ENCODE measurements at regions not wholly inside any gene's neighbourhood (a gene's known extent, or its start where the extent isn't known, plus 50 kb on each side); places are given as distances from the start of the nearest gene placed in this dataset.

DNA sequence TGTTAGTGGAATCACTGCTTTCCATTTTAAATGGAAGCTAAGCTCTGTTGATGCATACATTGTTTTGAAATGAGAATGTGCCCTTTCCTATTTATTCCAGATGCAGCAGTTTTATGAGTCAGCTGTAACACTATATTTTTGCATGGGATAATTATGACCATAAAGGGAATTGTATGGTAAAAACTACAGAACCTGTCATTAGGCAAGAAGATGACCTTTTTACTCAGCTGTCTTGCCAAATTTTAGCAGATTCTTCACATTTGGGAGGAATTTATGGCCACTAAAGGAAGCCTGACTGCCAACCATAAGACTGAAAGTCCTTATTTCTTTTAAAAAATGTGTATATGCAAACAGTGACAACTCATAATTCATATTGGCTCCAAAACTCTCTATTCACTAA lies 356.3 kb upstream of the PRMT6 start:
- TF ChIP-seq, protein P1, sequence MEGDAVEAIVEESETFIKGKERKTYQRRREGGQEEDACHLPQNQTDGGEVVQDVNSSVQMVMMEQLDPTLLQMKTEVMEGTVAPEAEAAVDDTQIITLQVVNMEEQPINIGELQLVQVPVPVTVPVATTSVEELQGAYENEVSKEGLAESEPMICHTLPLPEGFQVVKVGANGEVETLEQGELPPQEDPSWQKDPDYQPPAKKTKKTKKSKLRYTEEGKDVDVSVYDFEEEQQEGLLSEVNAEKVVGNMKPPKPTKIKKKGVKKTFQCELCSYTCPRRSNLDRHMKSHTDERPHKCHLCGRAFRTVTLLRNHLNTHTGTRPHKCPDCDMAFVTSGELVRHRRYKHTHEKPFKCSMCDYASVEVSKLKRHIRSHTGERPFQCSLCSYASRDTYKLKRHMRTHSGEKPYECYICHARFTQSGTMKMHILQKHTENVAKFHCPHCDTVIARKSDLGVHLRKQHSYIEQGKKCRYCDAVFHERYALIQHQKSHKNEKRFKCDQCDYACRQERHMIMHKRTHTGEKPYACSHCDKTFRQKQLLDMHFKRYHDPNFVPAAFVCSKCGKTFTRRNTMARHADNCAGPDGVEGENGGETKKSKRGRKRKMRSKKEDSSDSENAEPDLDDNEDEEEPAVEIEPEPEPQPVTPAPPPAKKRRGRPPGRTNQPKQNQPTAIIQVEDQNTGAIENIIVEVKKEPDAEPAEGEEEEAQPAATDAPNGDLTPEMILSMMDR (IDR thresholded peaks at IDR 0.05; ENCODE audit: poor library complexity): no peak
- TF ChIP-seq EZH2 (IDR thresholded peaks at IDR 0.05; ENCODE audit: borderline replicate concordance): no peak
